GM12878 (cell line): ENCODE measurements at regions not wholly inside any gene's neighbourhood (a gene's known extent, or its start where the extent isn't known, plus 50 kb on each side); places are given as distances from the start of the nearest gene placed in this dataset.

Experiments used
- EGR1 ChIP-seq, 2 experiments: IDR thresholded peaks; 1 replicate in 1 of 2; 2 replicates in 1 of 2; pipeline ENCODE4 v1.6.1; 2011 to 2012; ENCODE audit warnings: low read depth in 2 of 2, low read length in 2 of 2, borderline replicate concordance in 1 of 2, mild to moderate bottlenecking in 1 of 2, moderate library complexity in 1 of 2
- FOXM1 ChIP-seq: IDR thresholded peaks from 2 replicates; pipeline ENCODE4 v1.6.1; 2012; ENCODE audit warnings: low read depth, mild to moderate bottlenecking, inconsistent platforms, low read length, moderate library complexity
- NR2C2 ChIP-seq: IDR thresholded peaks from 2 replicates; pipeline ENCODE4 v1.6.1; 2011; ENCODE audit warnings: borderline replicate concordance, low read depth; ENCODE audit not compliant: control insufficient read depth, insufficient read length
- POLR2AphosphoS5 ChIP-seq: IDR thresholded peaks from 2 replicates; pipeline ENCODE4 v1.6.1; 2011; ENCODE audit warnings: mild to moderate bottlenecking, low read length, inconsistent platforms
- SP1 ChIP-seq: IDR thresholded peaks from one replicate; pipeline ENCODE4 v1.6.1; 2011; ENCODE audit warnings: low read depth, low read length
- ZNF217 ChIP-seq: fragments of 450-650 bp; IDR thresholded peaks from 2 replicates; pipeline ENCODE4 v1.6.1; 2017; ENCODE audit warnings: antibody characterized with exemption, mild to moderate bottlenecking
- ZNF274 ChIP-seq: IDR thresholded peaks from one replicate; pipeline ENCODE4 v1.8.0; 2011; ENCODE audit not compliant: insufficient read length, insufficient read depth
- ZSCAN29 ChIP-seq: fragments of 450-650 bp; IDR thresholded peaks from 2 replicates; pipeline ENCODE4 v1.6.1; 2017; ENCODE audit warnings: mild to moderate bottlenecking, moderate library complexity
- TF ChIP-seq, protein P1 (sequence below): IDR thresholded peaks from 2 replicates; pipeline ENCODE4 v1.6.1; 2011; ENCODE audit warnings: low read depth, mild to moderate bottlenecking, low read length, moderate library complexity, borderline replicate concordance; ENCODE audit errors: extremely low read depth
- TF ChIP-seq, protein P2 (sequence below), 3 experiments: IDR thresholded peaks in 2 of 3; conservative IDR thresholded peaks in 1 of 3; 2 replicates each; pipeline ENCODE4 v1.5.1; 2011; ENCODE audit warnings: low read depth in 3 of 3, low read length in 3 of 3, mild to moderate bottlenecking in 3 of 3, control low read depth in 2 of 3, moderate library complexity in 2 of 3, inconsistent platforms in 1 of 3, mixed read lengths in 1 of 3; ENCODE audit not compliant: control insufficient read depth in 2 of 3, insufficient read depth in 1 of 3; ENCODE audit errors: extremely low read depth in 1 of 3

DNA sequence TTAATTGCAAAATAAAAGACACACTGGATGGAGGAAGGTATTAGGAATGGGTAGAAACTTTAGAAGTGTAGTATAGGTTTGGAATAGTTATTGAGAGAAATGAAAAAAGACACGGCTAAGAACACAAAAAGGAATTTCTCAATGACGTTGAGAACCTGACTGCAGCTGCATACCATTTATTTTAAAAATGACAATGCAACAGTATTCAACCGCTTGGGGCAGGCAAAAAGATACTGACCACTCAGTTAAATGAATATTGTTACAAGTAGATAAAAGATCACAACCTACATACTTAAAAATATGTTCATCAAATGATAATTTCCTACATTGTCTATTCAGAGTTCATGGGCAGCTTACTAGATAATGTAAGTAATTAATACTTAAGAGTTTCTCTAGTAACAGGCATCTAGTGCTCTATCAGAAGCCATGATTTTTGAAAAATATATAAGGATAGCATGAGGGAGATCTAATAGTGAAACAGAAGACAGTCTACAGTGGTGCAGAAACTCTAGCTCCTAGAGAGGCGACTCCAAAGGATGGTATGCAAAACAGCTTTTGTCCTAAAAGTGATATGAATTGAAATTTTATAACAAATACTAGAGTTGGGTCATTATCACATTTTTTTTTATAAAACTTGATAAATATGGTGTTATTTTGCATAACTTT is 216.2 kb upstream of the VEGFC start:
- no peak for TF ChIP-seq ZNF274
- TF ChIP-seq, protein P1, sequence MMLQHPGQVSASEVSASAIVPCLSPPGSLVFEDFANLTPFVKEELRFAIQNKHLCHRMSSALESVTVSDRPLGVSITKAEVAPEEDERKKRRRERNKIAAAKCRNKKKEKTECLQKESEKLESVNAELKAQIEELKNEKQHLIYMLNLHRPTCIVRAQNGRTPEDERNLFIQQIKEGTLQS: no peak
- TF ChIP-seq, protein P2, sequence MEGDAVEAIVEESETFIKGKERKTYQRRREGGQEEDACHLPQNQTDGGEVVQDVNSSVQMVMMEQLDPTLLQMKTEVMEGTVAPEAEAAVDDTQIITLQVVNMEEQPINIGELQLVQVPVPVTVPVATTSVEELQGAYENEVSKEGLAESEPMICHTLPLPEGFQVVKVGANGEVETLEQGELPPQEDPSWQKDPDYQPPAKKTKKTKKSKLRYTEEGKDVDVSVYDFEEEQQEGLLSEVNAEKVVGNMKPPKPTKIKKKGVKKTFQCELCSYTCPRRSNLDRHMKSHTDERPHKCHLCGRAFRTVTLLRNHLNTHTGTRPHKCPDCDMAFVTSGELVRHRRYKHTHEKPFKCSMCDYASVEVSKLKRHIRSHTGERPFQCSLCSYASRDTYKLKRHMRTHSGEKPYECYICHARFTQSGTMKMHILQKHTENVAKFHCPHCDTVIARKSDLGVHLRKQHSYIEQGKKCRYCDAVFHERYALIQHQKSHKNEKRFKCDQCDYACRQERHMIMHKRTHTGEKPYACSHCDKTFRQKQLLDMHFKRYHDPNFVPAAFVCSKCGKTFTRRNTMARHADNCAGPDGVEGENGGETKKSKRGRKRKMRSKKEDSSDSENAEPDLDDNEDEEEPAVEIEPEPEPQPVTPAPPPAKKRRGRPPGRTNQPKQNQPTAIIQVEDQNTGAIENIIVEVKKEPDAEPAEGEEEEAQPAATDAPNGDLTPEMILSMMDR (IDR thresholded peaks at IDR 0.05 in 2 of 3, conservative IDR thresholded peaks at IDR 0.05 in 1 of 3; ENCODE audit: control insufficient read depth in 2 of 3, extremely low read depth in 1 of 3, insufficient read depth in 1 of 3, low read depth in 3 of 3, low read length in 3 of 3): no peak
- TF ChIP-seq SP1: no peak
- TF ChIP-seq ZNF217: no peak
- no peak for TF ChIP-seq POLR2AphosphoS5
- no peak for TF ChIP-seq NR2C2
- TF ChIP-seq FOXM1: no peak
- no peak for TF ChIP-seq EGR1 (IDR thresholded peaks at IDR 0.05; ENCODE audit: borderline replicate concordance in 1 of 2, low read depth in 2 of 2, low read length in 2 of 2)
- no peak for TF ChIP-seq ZSCAN29
